ENCODE measurements at regions not wholly inside any gene's neighbourhood (a gene's known extent, or its start where the extent isn't known, plus 50 kb on each side); places are given as distances from the start of the nearest gene placed in this dataset.

- no peak for TF ChIP-seq CTCF (IDR thresholded peaks at IDR 0.05)
- no peak for DNase-seq (ENCODE audit: low spot score)
- H3K4me3 ChIP-seq: no peak overlapping the region
- H3K27ac ChIP-seq: no peak overlapping the region
Measured at GRCh38 chr9:85112933-85113418, 443.4 kb downstream of the NTRK2 start.

DNA sequence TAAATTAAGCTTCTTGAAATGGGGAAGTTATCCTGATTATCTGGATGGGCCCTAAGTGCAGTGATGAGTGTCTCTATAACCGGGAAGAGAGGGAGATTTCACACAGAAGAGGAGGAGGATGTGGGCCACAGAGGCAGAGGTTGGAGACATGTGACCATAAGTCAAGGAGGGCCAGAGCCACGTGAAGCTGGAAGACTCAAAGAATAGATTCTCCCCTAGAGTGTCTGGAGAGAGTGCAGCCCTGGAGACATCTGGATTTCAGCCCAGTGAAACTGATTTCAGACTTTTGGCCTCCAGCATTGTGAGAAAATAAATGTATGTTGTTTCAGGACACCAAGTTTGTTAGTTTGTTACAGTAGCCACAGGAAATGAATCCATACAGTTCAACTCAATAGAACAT, 442.9 kb downstream of the NTRK2 start:
- DNase-seq (ENCODE audit: low spot score): no peak
- Histone ChIP-seq H3K4me3 (no peak overlapping the region), H3K27ac (no peak overlapping the region)
- no peak for TF ChIP-seq CTCF (IDR thresholded peaks at IDR 0.05)

DNA sequence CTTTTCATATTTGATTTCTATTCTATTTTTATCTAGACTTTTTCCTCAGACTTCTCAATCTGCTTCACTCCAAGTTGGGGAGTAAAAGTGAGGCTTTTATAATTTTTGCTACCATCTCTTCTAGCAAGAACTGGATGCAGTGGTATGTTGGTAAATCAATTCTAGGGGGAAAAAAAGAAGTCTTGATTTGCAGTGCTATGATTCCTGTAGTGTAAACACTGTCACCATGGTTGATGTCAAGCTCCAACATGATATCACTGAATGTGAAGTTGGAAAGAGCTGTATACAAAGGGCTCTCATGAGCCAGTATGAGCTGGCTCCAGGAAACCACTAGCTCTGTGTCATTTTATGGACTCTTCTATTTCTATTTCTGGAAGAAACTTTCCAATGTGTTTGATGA, 439.2 kb downstream of the NTRK2 start:
- Histone ChIP-seq H3K27ac (no peak overlapping the region), H3K4me3 (no peak overlapping the region)
- no peak for TF ChIP-seq CTCF (IDR thresholded peaks at IDR 0.05)
- no peak for DNase-seq (ENCODE audit: low spot score)

- Histone ChIP-seq H3K4me3 (no peak overlapping the region), H3K27ac (no peak overlapping the region)
- no peak for DNase-seq (ENCODE audit: low spot score)
- TF ChIP-seq CTCF (IDR thresholded peaks at IDR 0.05): no peak
Measured at GRCh38 chr9:85108229-85108628, 438.7 kb downstream of the NTRK2 start.

DNA sequence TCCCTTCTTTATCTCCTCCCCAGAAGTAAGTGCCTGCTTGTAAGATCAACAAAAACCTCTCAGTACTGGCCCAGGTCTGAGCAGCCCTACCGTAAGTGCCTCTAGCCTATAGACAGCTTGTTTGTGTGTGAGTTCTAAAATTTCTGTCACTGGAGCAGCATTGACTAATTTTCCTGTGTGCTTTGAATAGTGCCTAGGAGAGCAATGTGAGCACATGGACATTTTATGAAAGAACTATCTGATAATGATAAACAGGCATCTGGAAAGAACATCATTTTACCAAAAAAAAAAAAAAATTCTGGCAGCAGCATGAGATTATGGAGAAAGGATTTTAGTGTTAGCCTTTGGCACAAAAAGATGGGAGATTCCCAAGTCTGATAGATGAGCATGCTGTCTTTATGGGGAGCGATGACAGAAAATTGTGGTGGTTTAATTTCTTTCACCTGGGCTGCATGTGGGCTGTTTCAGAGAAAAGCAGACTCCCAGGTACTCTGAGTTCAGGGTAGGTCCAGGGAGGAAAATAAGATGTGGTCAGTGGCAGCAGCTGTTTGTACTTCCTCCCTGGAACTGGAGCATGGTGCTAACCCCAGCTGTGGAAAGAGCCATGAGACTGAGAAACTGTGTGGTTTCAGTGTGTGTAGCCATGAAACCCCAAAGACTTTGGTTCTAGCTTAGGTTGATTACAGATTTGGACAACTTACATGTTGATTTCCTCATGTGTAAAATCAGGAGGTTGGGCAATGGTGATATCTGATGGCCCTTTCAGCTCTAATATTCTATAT, 419.9 kb downstream of the NTRK2 start:
- DNase-seq (ENCODE audit: low spot score): no peak
- no peak overlapping the region for H3K4me3 ChIP-seq
- H3K27ac ChIP-seq: no peak overlapping the region
- TF ChIP-seq CTCF (IDR thresholded peaks at IDR 0.05): no peak

GRCh38 chr9:85081963-85082362, 412.4 kb downstream of the NTRK2 start:
- no peak for TF ChIP-seq CTCF (IDR thresholded peaks at IDR 0.05)
- no peak for DNase-seq (ENCODE audit: low spot score)
- Histone ChIP-seq H3K27ac (no peak overlapping the region), H3K4me3 (no peak overlapping the region)

DNA sequence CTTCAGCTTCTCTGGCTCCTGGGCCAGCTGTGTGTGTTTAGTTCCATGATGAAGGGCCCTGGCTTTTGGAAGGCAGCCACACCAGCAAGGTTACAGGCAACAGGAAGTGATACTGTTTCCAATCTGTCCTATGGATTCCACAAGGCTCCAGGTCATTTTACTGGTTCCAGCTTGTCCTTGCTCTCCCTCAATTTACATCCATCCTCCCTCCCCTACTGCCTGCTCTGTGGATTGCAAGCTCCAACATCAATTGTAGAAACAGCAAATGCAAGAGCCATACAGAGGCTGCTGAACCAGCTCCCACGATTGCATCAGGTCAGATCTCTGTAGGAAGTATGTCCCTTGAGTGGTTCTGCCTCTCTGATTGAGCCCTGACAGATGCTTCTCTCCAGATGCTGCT, 409.8 kb downstream of the NTRK2 start:
- no peak for TF ChIP-seq CTCF (IDR thresholded peaks at IDR 0.05)
- H3K4me3 ChIP-seq: no peak overlapping the region
- no peak for DNase-seq (ENCODE audit: low spot score)
- H3K27ac ChIP-seq: no peak overlapping the region
